Caco-2 (cell line): ENCODE measurements at regions not wholly inside any gene's neighbourhood (a gene's known extent, or its start where the extent isn't known, plus 50 kb on each side); places are given as distances from the start of the nearest gene placed in this dataset.

Experiments used
- BruUV-seq: library from RNA; stranded (reverse); fragments of 400-500 nt; replicated peaks from 2 replicates; lab custom pipeline; 2021; lab: Mats Ljungman, UMichigan
- CTCF ChIA-PET: fragments of 300-600 bp; sonication (Branson Sonifier 250); formaldehyde crosslinking; loops from one replicate; lab custom pipeline; 2022; ENCODE audit warnings: antibody characterized with exemption; lab: Charles Lee
- POLR2A ChIA-PET: fragments of 300-600 bp; sonication (Branson Sonifier 250); formaldehyde crosslinking; loops from one replicate; lab custom pipeline; 2022; ENCODE audit warnings: antibody characterized with exemption; lab: Charles Lee
- DNase-seq, 2 experiments: peaks; one replicate each; pipeline versions ENCODE4 v3.0.0 to v3.0.0-alpha.2; 2020 to 2022
- H3K27me3 ChIP-seq: replicated peaks from 2 replicates; pipeline ENCODE4 v1.6.0; 2011; ENCODE audit warnings: low read length; ENCODE audit not compliant: control insufficient read depth, insufficient read depth
- H3K36me3 ChIP-seq: 2 replicates; pipeline ENCODE4 v1.5.1; 2011; ENCODE audit warnings: low read length; ENCODE audit not compliant: control insufficient read depth, insufficient read depth
- H3K4me1 ChIP-seq: fragments of 250-450 bp; sonication (Bioruptor Pico); 2 replicates; pipeline ENCODE4 v1.5.1; 2020; ENCODE audit warnings: mild to moderate bottlenecking
- H3K4me3 ChIP-seq: 2 replicates; pipeline ENCODE4 v1.5.1; 2011; ENCODE audit warnings: low read depth, mild to moderate bottlenecking, control low read depth, low read length
- H3K9me3 ChIP-seq: fragments of 250-450 bp; sonication (Bioruptor Pico); 2 replicates; pipeline ENCODE4 v1.5.1; 2020; ENCODE audit warnings: mild to moderate bottlenecking, moderate library complexity
- H3K27ac Mint-ChIP-seq: one replicate; pipeline ENCODE4 v1.8.0; 2022; ENCODE audit warnings: mixed read lengths; ENCODE audit not compliant: unreplicated experiment
- H3K27me3 Mint-ChIP-seq: one replicate; pipeline ENCODE4 v1.8.0; 2022; ENCODE audit warnings: mixed read lengths; ENCODE audit not compliant: insufficient read depth, unreplicated experiment
- H3K36me3 Mint-ChIP-seq: one replicate; pipeline ENCODE4 v1.8.0; 2022; ENCODE audit warnings: mild to moderate bottlenecking, mixed read lengths; ENCODE audit not compliant: insufficient read depth, unreplicated experiment
- H3K4me1 Mint-ChIP-seq: one replicate; pipeline ENCODE4 v1.8.0; 2022; ENCODE audit warnings: low read depth, mixed read lengths; ENCODE audit not compliant: unreplicated experiment
- H3K4me3 Mint-ChIP-seq: one replicate; pipeline ENCODE4 v1.8.0; 2022; ENCODE audit warnings: mild to moderate bottlenecking, moderate library complexity, mixed read lengths; ENCODE audit not compliant: unreplicated experiment
- H3K9me3 Mint-ChIP-seq: one replicate; pipeline ENCODE4 v1.8.0; 2022; ENCODE audit warnings: mixed read lengths; ENCODE audit not compliant: unreplicated experiment
- intact Hi-C: fragments of 100-400 bp; cut with micrococcal nuclease; formaldehyde crosslinking; loops from one replicate; pipeline ENCODE4 v1.10.0; 2022; ENCODE audit not compliant: unreplicated experiment
- TF ChIP-seq, protein P1 (sequence below), 2 experiments: fragments of 200-600 bp in 1 of 2; IDR thresholded peaks; 1 replicate in 1 of 2; 2 replicates in 1 of 2; pipeline versions ENCODE4 v1.5.1 to v1.8.0; 2011 to 2022; ENCODE audit warnings: antibody characterized with exemption in 1 of 2, control low read depth in 1 of 2, inconsistent platforms in 1 of 2, low read depth in 1 of 2, low read length in 1 of 2, mild to moderate bottlenecking in 1 of 2, moderate library complexity in 1 of 2; ENCODE audit not compliant: insufficient read depth in 1 of 2, severe bottlenecking in 1 of 2, unreplicated experiment in 1 of 2

- intact Hi-C loops: loop anchor here (1.0 to 10.0 kb wide), 3 partner anchors 88 to 392 kb away; partner anchors contain the start of genes FGGY and JUN
- DNase-seq: no peak
- Histone ChIP-seq H3K4me3 (peak overlapping the region; percentile 48), H3K9me3 (no peaks in the 10 kb centered on the region), H3K27me3 (no peaks in the 10 kb centered on the region), H3K4me1 (peaks cover 36% of the 10 kb centered on the region), H3K36me3 (no peaks in the 10 kb centered on the region)
- Mint-ChIP-seq H3K4me3 (peak overlapping the region; percentile 49), H3K36me3 (peaks cover 4% of the 10 kb centered on the region), H3K27me3 (no peaks in the 10 kb centered on the region), H3K4me1 (peaks cover 22% of the 10 kb centered on the region), H3K9me3 (no peaks in the 10 kb centered on the region), H3K27ac (peak overlapping the region; percentile 77)
- TF ChIP-seq, protein P1, sequence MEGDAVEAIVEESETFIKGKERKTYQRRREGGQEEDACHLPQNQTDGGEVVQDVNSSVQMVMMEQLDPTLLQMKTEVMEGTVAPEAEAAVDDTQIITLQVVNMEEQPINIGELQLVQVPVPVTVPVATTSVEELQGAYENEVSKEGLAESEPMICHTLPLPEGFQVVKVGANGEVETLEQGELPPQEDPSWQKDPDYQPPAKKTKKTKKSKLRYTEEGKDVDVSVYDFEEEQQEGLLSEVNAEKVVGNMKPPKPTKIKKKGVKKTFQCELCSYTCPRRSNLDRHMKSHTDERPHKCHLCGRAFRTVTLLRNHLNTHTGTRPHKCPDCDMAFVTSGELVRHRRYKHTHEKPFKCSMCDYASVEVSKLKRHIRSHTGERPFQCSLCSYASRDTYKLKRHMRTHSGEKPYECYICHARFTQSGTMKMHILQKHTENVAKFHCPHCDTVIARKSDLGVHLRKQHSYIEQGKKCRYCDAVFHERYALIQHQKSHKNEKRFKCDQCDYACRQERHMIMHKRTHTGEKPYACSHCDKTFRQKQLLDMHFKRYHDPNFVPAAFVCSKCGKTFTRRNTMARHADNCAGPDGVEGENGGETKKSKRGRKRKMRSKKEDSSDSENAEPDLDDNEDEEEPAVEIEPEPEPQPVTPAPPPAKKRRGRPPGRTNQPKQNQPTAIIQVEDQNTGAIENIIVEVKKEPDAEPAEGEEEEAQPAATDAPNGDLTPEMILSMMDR (IDR thresholded peaks at IDR 0.05; ENCODE audit: insufficient read depth in 1 of 2, low read depth in 1 of 2, low read length in 1 of 2, severe bottlenecking in 1 of 2, unreplicated experiment in 1 of 2): no peak
- POLR2A ChIA-PET: interaction anchor here (0.6 to 0.9 kb wide), 3 partner anchors 108 to 166 kb away, joined by 4 to 5 read pairs (median 5); no protein-coding TSS in a partner anchor
- TSS peak; percentile 87 for BruUV-seq
- CTCF ChIA-PET: no interaction called here
Observed at GRCh38 chr1:58902830-58903513, 119.1 kb upstream of the JUN start.

- intact Hi-C loops: loop anchor here (1.0 to 10.0 kb wide), 3 partner anchors 88 to 391 kb away; partner anchors contain the start of genes FGGY and JUN
- no peaks in the 10 kb centered on the region for H3K27me3 ChIP-seq
- Mint-ChIP-seq H3K4me3 (peak overlapping the region; percentile 49), H3K9me3 (no peaks in the 10 kb centered on the region), H3K27me3 (no peaks in the 10 kb centered on the region), H3K4me1 (peaks cover 22% of the 10 kb centered on the region), H3K27ac (peak overlapping the region; percentile 77), H3K36me3 (peaks cover 4% of the 10 kb centered on the region)
- CTCF ChIA-PET: no interaction called here
- DNase-seq: peak; percentile 82 to 86
- TF ChIP-seq, protein P1 (IDR thresholded peaks at IDR 0.05; ENCODE audit: insufficient read depth in 1 of 2, low read depth in 1 of 2, low read length in 1 of 2, severe bottlenecking in 1 of 2, unreplicated experiment in 1 of 2): no peak
- TSS peak; percentile 86 for BruUV-seq
- no peaks in the 10 kb centered on the region for H3K36me3 ChIP-seq
- H3K4me1 ChIP-seq: peaks cover 31% of the 10 kb centered on the region
- no peaks in the 10 kb centered on the region for H3K9me3 ChIP-seq
- peak overlapping the region; percentile 48 for H3K4me3 ChIP-seq
- POLR2A ChIA-PET: interaction anchor here (0.6 to 0.9 kb wide), 3 partner anchors 108 to 166 kb away, joined by 4 to 5 read pairs (median 5); no protein-coding TSS in a partner anchor
Observed at GRCh38 chr1:58903514-58904298, 119.9 kb upstream of the JUN start.
